ENCODE measurements at regions not wholly inside any gene's neighbourhood (a gene's known extent, or its start where the extent isn't known, plus 50 kb on each side); places are given as distances from the start of the nearest gene placed in this dataset.

DNA sequence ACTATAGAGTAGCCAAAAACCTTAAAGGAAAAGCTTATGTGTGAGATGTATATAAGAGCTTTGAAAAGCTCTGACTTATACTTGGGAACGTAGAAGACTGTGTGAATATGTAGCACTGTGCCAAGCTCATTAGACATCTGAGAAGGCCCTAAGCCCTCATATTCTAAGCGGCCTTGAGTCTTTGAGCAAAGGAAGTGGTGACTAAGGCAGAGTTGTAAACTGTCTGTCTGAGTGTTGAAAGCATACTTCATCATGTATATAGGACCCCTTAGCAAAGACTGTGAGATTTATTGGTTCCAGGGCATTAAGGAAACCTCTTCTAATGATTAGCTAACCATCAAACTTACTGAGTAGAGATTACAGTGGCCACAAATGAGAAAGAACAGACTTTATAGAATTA lies 153.3 kb upstream of the LYPLAL1 start:
- Histone ChIP-seq H3K4me3 (IDR thresholded peaks at IDR 0.05; ENCODE audit: insufficient read depth, low read depth, low read length) (no peak overlapping the region), H3K27me3 (ENCODE audit: insufficient read depth, low read depth) (no peaks in the 10 kb centered on the region), H3K79me2 (ENCODE audit: insufficient read depth, low read depth) (no peaks in the 10 kb centered on the region), H3K4me1 (ENCODE audit: low read depth, poor library complexity, severe bottlenecking) (no peaks in the 10 kb centered on the region), H3K36me3 (ENCODE audit: insufficient read depth) (no peaks in the 10 kb centered on the region), H3K9ac (no peak overlapping the region), H3K4me2 (no peak overlapping the region), H4K20me1 (ENCODE audit: insufficient read depth) (no peaks in the 10 kb centered on the region), H3K27ac (no peak overlapping the region), H2AFZ (ENCODE audit: low read depth) (no peak overlapping the region)
- TF ChIP-seq, protein P1, sequence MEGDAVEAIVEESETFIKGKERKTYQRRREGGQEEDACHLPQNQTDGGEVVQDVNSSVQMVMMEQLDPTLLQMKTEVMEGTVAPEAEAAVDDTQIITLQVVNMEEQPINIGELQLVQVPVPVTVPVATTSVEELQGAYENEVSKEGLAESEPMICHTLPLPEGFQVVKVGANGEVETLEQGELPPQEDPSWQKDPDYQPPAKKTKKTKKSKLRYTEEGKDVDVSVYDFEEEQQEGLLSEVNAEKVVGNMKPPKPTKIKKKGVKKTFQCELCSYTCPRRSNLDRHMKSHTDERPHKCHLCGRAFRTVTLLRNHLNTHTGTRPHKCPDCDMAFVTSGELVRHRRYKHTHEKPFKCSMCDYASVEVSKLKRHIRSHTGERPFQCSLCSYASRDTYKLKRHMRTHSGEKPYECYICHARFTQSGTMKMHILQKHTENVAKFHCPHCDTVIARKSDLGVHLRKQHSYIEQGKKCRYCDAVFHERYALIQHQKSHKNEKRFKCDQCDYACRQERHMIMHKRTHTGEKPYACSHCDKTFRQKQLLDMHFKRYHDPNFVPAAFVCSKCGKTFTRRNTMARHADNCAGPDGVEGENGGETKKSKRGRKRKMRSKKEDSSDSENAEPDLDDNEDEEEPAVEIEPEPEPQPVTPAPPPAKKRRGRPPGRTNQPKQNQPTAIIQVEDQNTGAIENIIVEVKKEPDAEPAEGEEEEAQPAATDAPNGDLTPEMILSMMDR (conservative IDR thresholded peaks at IDR 0.05; ENCODE audit: low read depth, low read length), result no peak

DNA sequence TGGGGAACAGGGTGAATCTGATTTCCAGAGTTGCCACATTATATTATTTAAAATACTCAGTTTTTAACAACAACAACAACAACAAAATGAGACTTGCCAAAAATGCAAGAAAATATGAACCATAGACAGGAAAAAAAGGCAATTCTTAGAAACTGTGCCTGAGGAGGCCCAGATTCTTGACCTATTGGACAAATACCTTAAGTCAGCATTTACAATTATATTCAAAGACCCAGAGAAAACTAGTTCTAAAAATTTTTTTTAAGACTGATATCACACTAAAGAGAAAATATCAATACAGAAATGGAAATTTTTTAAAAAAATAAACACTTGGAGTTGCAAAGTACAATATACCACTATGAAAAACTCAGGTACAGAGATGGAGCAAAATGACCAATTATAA lies 152.8 kb upstream of the LYPLAL1 start:
- H3K4me2 ChIP-seq, result no peak overlapping the region
- no peaks in the 10 kb centered on the region for H3K79me2 ChIP-seq (ENCODE audit: insufficient read depth, low read depth)
- H4K20me1 ChIP-seq (ENCODE audit: insufficient read depth), result no peaks in the 10 kb centered on the region
- H3K27me3 ChIP-seq (ENCODE audit: insufficient read depth, low read depth), result no peaks in the 10 kb centered on the region
- H2AFZ ChIP-seq (ENCODE audit: low read depth), result no peak overlapping the region
- no peak overlapping the region for H3K9ac ChIP-seq
- H3K4me1 ChIP-seq (ENCODE audit: low read depth, poor library complexity, severe bottlenecking), result no peaks in the 10 kb centered on the region
- TF ChIP-seq, protein P1 (conservative IDR thresholded peaks at IDR 0.05; ENCODE audit: low read depth, low read length), result no peak
- H3K36me3 ChIP-seq (ENCODE audit: insufficient read depth), result no peaks in the 10 kb centered on the region
- H3K4me3 ChIP-seq (IDR thresholded peaks at IDR 0.05; ENCODE audit: insufficient read depth, low read depth, low read length), result no peak overlapping the region
- H3K27ac ChIP-seq, result no peak overlapping the region

DNA sequence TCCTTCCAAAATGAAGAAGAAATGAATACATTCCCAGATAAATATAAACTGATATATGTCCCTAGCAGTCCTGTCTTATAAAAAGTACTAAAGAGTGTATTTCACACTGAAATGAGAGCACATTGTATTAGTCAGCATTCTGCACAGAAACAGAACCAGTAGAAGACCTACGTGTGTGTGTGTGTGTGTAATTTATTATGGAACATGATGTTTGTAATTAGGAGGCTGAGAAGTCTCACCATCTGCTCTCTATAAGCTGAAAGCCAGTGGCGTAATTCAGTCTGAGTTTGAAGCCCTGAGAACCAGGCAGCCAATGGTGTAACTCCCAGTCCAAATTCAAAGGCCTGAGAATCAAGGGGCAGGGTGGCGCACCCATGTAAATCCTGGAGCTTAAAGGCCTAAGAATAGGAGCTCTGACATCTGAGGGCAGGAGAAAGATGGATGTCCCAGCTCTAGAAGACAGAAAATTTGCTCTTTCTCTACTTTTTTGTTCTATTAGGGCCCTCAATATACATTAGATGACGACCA lies 146.5 kb upstream of the LYPLAL1 start:
- no peaks in the 10 kb centered on the region for H3K79me2 ChIP-seq (ENCODE audit: insufficient read depth, low read depth)
- no peak overlapping the region for H3K4me3 ChIP-seq (IDR thresholded peaks at IDR 0.05; ENCODE audit: insufficient read depth, low read depth, low read length)
- TF ChIP-seq, protein P1 (conservative IDR thresholded peaks at IDR 0.05; ENCODE audit: low read depth, low read length), result no peak

DNA sequence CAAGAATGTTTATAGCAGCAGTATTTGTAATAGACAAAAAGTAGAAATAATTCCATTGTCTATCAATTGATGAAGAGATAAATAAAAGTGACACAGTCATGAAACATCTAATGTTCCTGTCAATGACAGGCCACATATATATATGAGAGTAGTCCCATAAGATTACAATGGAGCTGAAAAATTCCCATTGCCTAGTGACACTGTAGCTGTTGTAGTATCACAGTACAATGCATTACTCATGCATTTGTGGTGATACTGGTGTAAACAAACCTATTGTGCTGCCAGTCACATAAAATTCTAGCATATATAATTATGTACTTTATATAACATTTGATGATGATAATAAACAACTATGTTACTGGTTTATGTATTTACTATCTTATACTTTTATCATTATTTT lies 141.9 kb upstream of the LYPLAL1 start:
- no peak overlapping the region for H3K9ac ChIP-seq
- H3K79me2 ChIP-seq (ENCODE audit: insufficient read depth, low read depth), result no peaks in the 10 kb centered on the region
- H3K27me3 ChIP-seq (ENCODE audit: insufficient read depth, low read depth), result no peaks in the 10 kb centered on the region
- TF ChIP-seq, protein P1 (conservative IDR thresholded peaks at IDR 0.05; ENCODE audit: low read depth, low read length), result no peak
- H3K36me3 ChIP-seq (ENCODE audit: insufficient read depth), result no peaks in the 10 kb centered on the region
- H3K27ac ChIP-seq, result no peak overlapping the region
- no peak overlapping the region for H2AFZ ChIP-seq (ENCODE audit: low read depth)
- no peak overlapping the region for H3K4me2 ChIP-seq
- no peak overlapping the region for H3K4me3 ChIP-seq (IDR thresholded peaks at IDR 0.05; ENCODE audit: insufficient read depth, low read depth, low read length)
- no peaks in the 10 kb centered on the region for H3K4me1 ChIP-seq (ENCODE audit: low read depth, poor library complexity, severe bottlenecking)
- H4K20me1 ChIP-seq (ENCODE audit: insufficient read depth), result no peaks in the 10 kb centered on the region

More for the DNA sequence above, 146.5 kb upstream of the LYPLAL1 start:
- H3K27ac ChIP-seq, result no peak overlapping the region
- H3K27me3 ChIP-seq (ENCODE audit: insufficient read depth, low read depth), result no peaks in the 10 kb centered on the region
- H4K20me1 ChIP-seq (ENCODE audit: insufficient read depth), result no peaks in the 10 kb centered on the region
- no peak overlapping the region for H3K4me2 ChIP-seq
- no peak overlapping the region for H3K9ac ChIP-seq
- H2AFZ ChIP-seq (ENCODE audit: low read depth), result no peak overlapping the region
- no peaks in the 10 kb centered on the region for H3K36me3 ChIP-seq (ENCODE audit: insufficient read depth)
- H3K4me1 ChIP-seq (ENCODE audit: low read depth, poor library complexity, severe bottlenecking), result no peaks in the 10 kb centered on the region

Measured in KMS-11 (cell line).